ENCODE measurements at regions not wholly inside any gene's neighbourhood (a gene's known extent, or its start where the extent isn't known, plus 50 kb on each side); places are given as distances from the start of the nearest gene placed in this dataset.

GRCh38 chr5:58151414-58151813 lies 308.5 kb downstream of the PLK2 start:
- no peak for DNase-seq (ENCODE audit: low spot score)

GRCh38 chr5:58150926-58151325 lies 309.0 kb downstream of the PLK2 start:
- DNase-seq (ENCODE audit: low spot score), result no peak

- no peak for DNase-seq (ENCODE audit: low spot score)
Observed at GRCh38 chr5:58149746-58150145, 310.1 kb downstream of the PLK2 start.

GRCh38 chr5:58149345-58149744 lies 310.5 kb downstream of the PLK2 start:
- no peak for DNase-seq (ENCODE audit: low spot score)

GRCh38 chr5:58148254-58148775 lies 311.6 kb downstream of the PLK2 start:
- no peak for DNase-seq (ENCODE audit: low spot score)

- no peak for DNase-seq (ENCODE audit: low spot score)
Observed at GRCh38 chr5:58145397-58145934, 314.4 kb downstream of the PLK2 start.

- DNase-seq (ENCODE audit: low spot score), result no peak
Observed at GRCh38 chr5:58143727-58144126, 316.2 kb downstream of the PLK2 start.

GRCh38 chr5:58143181-58143580 lies 316.7 kb downstream of the PLK2 start:
- no peak for DNase-seq (ENCODE audit: low spot score)

GRCh38 chr5:58138791-58139190 lies 321.1 kb downstream of the PLK2 start:
- no peak for DNase-seq (ENCODE audit: low spot score)

GRCh38 chr5:58136406-58136805 lies 323.5 kb downstream of the PLK2 start:
- DNase-seq (ENCODE audit: low spot score), result no peak

GRCh38 chr5:58135571-58136335 lies 324.1 kb downstream of the PLK2 start:
- no peak for DNase-seq (ENCODE audit: low spot score)

- DNase-seq (ENCODE audit: low spot score), result no peak
Observed at GRCh38 chr5:58133631-58134296, 326.1 kb downstream of the PLK2 start.

GRCh38 chr5:58133216-58133615 lies 326.7 kb downstream of the PLK2 start:
- no peak for DNase-seq (ENCODE audit: low spot score)

GRCh38 chr5:58127255-58128220 lies 332.3 kb downstream of the PLK2 start:
- no peak for DNase-seq (ENCODE audit: low spot score)

GRCh38 chr5:58123501-58123900 lies 336.4 kb downstream of the PLK2 start:
- no peak for DNase-seq (ENCODE audit: low spot score)

GRCh38 chr5:58122848-58123392 lies 337.0 kb downstream of the PLK2 start:
- DNase-seq (ENCODE audit: low spot score), result no peak

GRCh38 chr5:58122157-58122556 lies 337.7 kb downstream of the PLK2 start:
- no peak for DNase-seq (ENCODE audit: low spot score)

GRCh38 chr5:58121391-58121790 lies 338.5 kb downstream of the PLK2 start:
- DNase-seq (ENCODE audit: low spot score), result no peak

GRCh38 chr5:58117542-58117941 lies 342.3 kb downstream of the PLK2 start:
- DNase-seq (ENCODE audit: low spot score), result no peak

- no peak for DNase-seq (ENCODE audit: low spot score)
Observed at GRCh38 chr5:58116346-58116745, 343.5 kb downstream of the PLK2 start.

GRCh38 chr5:58115811-58116210 lies 344.1 kb downstream of the PLK2 start:
- no peak for DNase-seq (ENCODE audit: low spot score)

GRCh38 chr5:58114324-58114723 lies 345.6 kb downstream of the PLK2 start:
- no peak for DNase-seq (ENCODE audit: low spot score)
